Nephron (organoid): ENCODE measurements at regions not wholly inside any gene's neighbourhood (a gene's known extent, or its start where the extent isn't known, plus 50 kb on each side); places are given as distances from the start of the nearest gene placed in this dataset.

Experiments
- H3K27ac Mint-ChIP-seq, 3 experiments: 2 replicates each; pipeline ENCODE4 v1.8.0; 2020; ENCODE audit warnings: mixed read lengths in 3 of 3, mild to moderate bottlenecking in 2 of 3, moderate library complexity in 1 of 3
- H3K27me3 Mint-ChIP-seq: 2 replicates; pipeline ENCODE4 v1.8.0; 2021; ENCODE audit warnings: low read depth, mild to moderate bottlenecking, moderate library complexity, mixed read lengths
- H3K36me3 Mint-ChIP-seq: 2 replicates; pipeline ENCODE4 v1.8.0; 2020; ENCODE audit warnings: low read depth, mixed read lengths
- H3K4me1 Mint-ChIP-seq: 2 replicates; pipeline ENCODE4 v1.8.0; 2020; ENCODE audit warnings: mixed read lengths
- H3K4me3 Mint-ChIP-seq, 3 experiments: 2 replicates each; pipeline ENCODE4 v1.8.0; 2020; ENCODE audit warnings: mild to moderate bottlenecking in 3 of 3, mixed read lengths in 3 of 3, moderate library complexity in 2 of 3
- H3K9me3 Mint-ChIP-seq: 2 replicates; pipeline ENCODE4 v1.8.0; 2020; ENCODE audit warnings: mixed read lengths
- CTCF ChIP-seq, 3 experiments: fragments of 200-600 bp; sonication (generic); IDR thresholded peaks; one replicate each; pipeline ENCODE4 v1.5.0; 2021; ENCODE audit warnings: antibody characterized with exemption in 3 of 3; ENCODE audit not compliant: unreplicated experiment in 3 of 3

GRCh38 chr2:15788830-15789229, 151.5 kb upstream of the MYCN start:
- no peaks in the 10 kb centered on the region for H3K36me3 Mint-ChIP-seq
- TF ChIP-seq CTCF (IDR thresholded peaks at IDR 0.05; ENCODE audit: unreplicated experiment in 3 of 3), result no peak
- peaks cover 4% of the 10 kb centered on the region for H3K9me3 Mint-ChIP-seq
- peaks cover 17% of the 10 kb centered on the region for H3K4me1 Mint-ChIP-seq
- H3K27ac Mint-ChIP-seq, result peak overlapping the region in 1 of 3 experiments; percentile 53
- H3K27me3 Mint-ChIP-seq, result peaks cover 37% of the 10 kb centered on the region
- H3K4me3 Mint-ChIP-seq, result no peak overlapping the region

DNA sequence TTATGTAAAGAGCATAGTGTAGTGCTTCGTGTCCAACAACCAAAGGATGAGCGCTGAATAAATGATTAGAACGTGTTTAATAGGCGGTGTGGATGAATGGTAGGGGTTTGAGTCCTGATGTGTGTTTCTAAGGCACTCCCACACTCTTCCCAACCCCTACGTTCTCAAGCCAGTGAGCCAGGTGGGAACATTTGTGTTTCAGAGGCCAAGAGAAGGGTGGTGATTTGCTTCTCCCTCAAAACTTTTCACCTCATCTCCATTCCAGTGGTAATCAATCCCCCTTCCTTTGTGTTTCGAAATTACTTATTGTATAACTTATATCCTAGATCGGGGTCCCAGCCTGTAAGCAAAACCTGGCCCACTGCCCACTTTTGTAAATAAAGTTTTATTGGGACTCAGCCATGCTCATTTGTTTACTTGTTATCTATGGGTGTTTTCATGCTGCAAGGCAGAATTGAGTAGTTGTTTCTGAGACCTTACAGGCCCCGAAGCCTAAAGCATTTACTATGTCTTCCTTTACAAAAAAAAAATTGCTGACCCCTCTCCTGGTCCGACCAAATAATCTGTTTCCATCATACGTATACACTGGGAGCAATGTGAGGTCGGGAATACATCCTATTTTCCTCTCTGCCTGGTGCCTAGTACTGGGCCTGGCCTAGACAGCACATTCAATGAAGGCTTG, 150.8 kb upstream of the MYCN start:
- Mint-ChIP-seq H3K27me3 (peaks cover 36% of the 10 kb centered on the region), H3K36me3 (no peaks in the 10 kb centered on the region)

DNA sequence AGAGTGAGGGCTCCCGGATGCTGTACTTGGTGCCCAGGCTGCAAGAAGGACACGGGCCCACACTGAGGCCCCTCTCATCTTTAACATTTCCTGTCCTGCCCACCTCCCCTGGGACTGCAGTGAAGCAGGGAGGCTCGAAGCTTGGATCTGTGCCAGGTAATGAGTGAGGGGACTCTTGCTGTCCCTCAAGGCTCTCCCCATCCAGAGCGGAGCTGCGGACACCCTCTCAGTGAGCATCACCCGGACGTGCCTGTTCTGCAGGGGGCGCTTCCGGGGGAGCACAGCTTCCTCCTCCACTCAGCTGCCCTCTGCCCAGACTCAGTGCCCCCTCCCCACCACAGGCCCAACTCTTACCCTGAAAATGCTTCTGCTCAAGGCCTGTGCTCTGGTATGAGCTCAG, 150.0 kb upstream of the MYCN start:
- TF ChIP-seq CTCF (IDR thresholded peaks at IDR 0.05; ENCODE audit: unreplicated experiment in 3 of 3), result no peak
- no peak overlapping the region for H3K27ac Mint-ChIP-seq
- no peaks in the 10 kb centered on the region for H3K36me3 Mint-ChIP-seq
- peaks cover 38% of the 10 kb centered on the region for H3K27me3 Mint-ChIP-seq
- H3K9me3 Mint-ChIP-seq, result peaks cover 4% of the 10 kb centered on the region
- H3K4me1 Mint-ChIP-seq, result peaks cover 22% of the 10 kb centered on the region
- no peak overlapping the region for H3K4me3 Mint-ChIP-seq

More for the DNA sequence above, 150.8 kb upstream of the MYCN start:
- Mint-ChIP-seq H3K4me1 (peaks cover 17% of the 10 kb centered on the region), H3K9me3 (peaks cover 4% of the 10 kb centered on the region), H3K27ac (no peak overlapping the region), H3K4me3 (no peak overlapping the region)
- TF ChIP-seq CTCF (IDR thresholded peaks at IDR 0.05; ENCODE audit: unreplicated experiment in 3 of 3), result no peak

- Mint-ChIP-seq H3K4me1 (peaks cover 27% of the 10 kb centered on the region), H3K27ac (no peak overlapping the region), H3K36me3 (no peaks in the 10 kb centered on the region), H3K9me3 (peaks cover 4% of the 10 kb centered on the region), H3K27me3 (peaks cover 37% of the 10 kb centered on the region), H3K4me3 (no peak overlapping the region)
- TF ChIP-seq CTCF (IDR thresholded peaks at IDR 0.05; ENCODE audit: unreplicated experiment in 3 of 3), result no peak
Measured at GRCh38 chr2:15790838-15791237, 149.5 kb upstream of the MYCN start.

- no peak overlapping the region for H3K27ac Mint-ChIP-seq
- H3K9me3 Mint-ChIP-seq, result peaks cover 4% of the 10 kb centered on the region
- no peak for TF ChIP-seq CTCF (IDR thresholded peaks at IDR 0.05; ENCODE audit: unreplicated experiment in 3 of 3)
- H3K4me3 Mint-ChIP-seq, result no peak overlapping the region
- no peaks in the 10 kb centered on the region for H3K36me3 Mint-ChIP-seq
- peaks cover 32% of the 10 kb centered on the region for H3K4me1 Mint-ChIP-seq
- peaks cover 40% of the 10 kb centered on the region for H3K27me3 Mint-ChIP-seq
Measured at GRCh38 chr2:15791294-15791693, 149.1 kb upstream of the MYCN start.

- H3K36me3 Mint-ChIP-seq, result no peaks in the 10 kb centered on the region
- peaks cover 4% of the 10 kb centered on the region for H3K9me3 Mint-ChIP-seq
- H3K4me1 Mint-ChIP-seq, result peaks cover 36% of the 10 kb centered on the region
- no peak for TF ChIP-seq CTCF (IDR thresholded peaks at IDR 0.05; ENCODE audit: unreplicated experiment in 3 of 3)
- H3K27me3 Mint-ChIP-seq, result peaks cover 49% of the 10 kb centered on the region
- H3K27ac Mint-ChIP-seq, result no peak overlapping the region
- H3K4me3 Mint-ChIP-seq, result no peak overlapping the region
Measured at GRCh38 chr2:15792331-15792730, 148.0 kb upstream of the MYCN start.
